Mesothelial cell of epicardium (in vitro differentiated cells): ENCODE measurements at regions not wholly inside any gene's neighbourhood (a gene's known extent, or its start where the extent isn't known, plus 50 kb on each side); places are given as distances from the start of the nearest gene placed in this dataset.
"Not testable (repeated sequence)": the region's sequence is repeated elsewhere in the genome, so short reads cannot be mapped to it uniquely, and the experiment has no call there.

Experiments
- DNase-seq, 2 experiments: peaks; one replicate each; pipeline ENCODE4 v3.0.0; 2021; ENCODE audit warnings: low spot score in 2 of 2; ENCODE audit not compliant: unreplicated experiment in 2 of 2
- H3K27ac Mint-ChIP-seq: 2 replicates; pipeline ENCODE4 v1.8.0; 2021; ENCODE audit warnings: mixed read lengths
- H3K27me3 Mint-ChIP-seq: 2 replicates; pipeline ENCODE4 v1.8.0; 2021; ENCODE audit warnings: low read depth, mixed read lengths
- H3K36me3 Mint-ChIP-seq: 2 replicates; pipeline ENCODE4 v1.8.0; 2021; ENCODE audit warnings: mixed read lengths
- H3K4me1 Mint-ChIP-seq: 2 replicates; pipeline ENCODE4 v1.8.0; 2021; ENCODE audit warnings: mixed read lengths
- H3K4me3 Mint-ChIP-seq: 2 replicates; pipeline ENCODE4 v1.8.0; 2021; ENCODE audit warnings: mild to moderate bottlenecking, moderate library complexity, mixed read lengths
- H3K9me3 Mint-ChIP-seq: 2 replicates; pipeline ENCODE4 v1.8.0; 2021; ENCODE audit warnings: mixed read lengths
- CTCF ChIP-seq: fragments of 200-600 bp; sonication (generic); IDR thresholded peaks from one replicate; pipeline ENCODE4 v1.5.0; 2021; ENCODE audit warnings: antibody characterized with exemption; ENCODE audit not compliant: unreplicated experiment

- DNase-seq, result no peak
- peaks cover 5% of the 10 kb centered on the region for H3K9me3 Mint-ChIP-seq
- no peaks in the 10 kb centered on the region for H3K36me3 Mint-ChIP-seq
- no peaks in the 10 kb centered on the region for H3K27me3 Mint-ChIP-seq
- no peak overlapping the region for H3K27ac Mint-ChIP-seq
- no peak for TF ChIP-seq CTCF
- H3K4me3 Mint-ChIP-seq, result no peak overlapping the region
- peaks cover 24% of the 10 kb centered on the region for H3K4me1 Mint-ChIP-seq
Observed at GRCh38 chr3:152151216-152151876, 117.4 kb upstream of the MBNL1 start.

GRCh38 chr3:152151877-152152765 is 116.6 kb upstream of the MBNL1 start:
- not testable (repeated sequence) for H3K27ac Mint-ChIP-seq
- H3K4me1 Mint-ChIP-seq, result peaks cover 24% of the 10 kb centered on the region

GRCh38 chr3:152153115-152153514 is 115.6 kb upstream of the MBNL1 start:
- not testable (repeated sequence) for H3K9me3 Mint-ChIP-seq, DNase-seq, H3K27ac Mint-ChIP-seq

More at GRCh38 chr3:152151877-152152765, 116.6 kb upstream of the MBNL1 start:
- not testable (repeated sequence) for H3K4me3 Mint-ChIP-seq, H3K9me3 Mint-ChIP-seq, H3K27me3 Mint-ChIP-seq, H3K36me3 Mint-ChIP-seq, DNase-seq

GRCh38 chr3:152155246-152156020 is 113.3 kb upstream of the MBNL1 start:
- Mint-ChIP-seq H3K27ac (no peak overlapping the region), H3K27me3 (no peaks in the 10 kb centered on the region), H3K4me3 (no peak overlapping the region)

More at GRCh38 chr3:152153115-152153514, 115.6 kb upstream of the MBNL1 start:
- H3K27me3 Mint-ChIP-seq, H3K4me3 Mint-ChIP-seq, H3K36me3 Mint-ChIP-seq: not testable (repeated sequence)
- H3K4me1 Mint-ChIP-seq, result peaks cover 24% of the 10 kb centered on the region

GRCh38 chr3:152156880-152157279 is 111.8 kb upstream of the MBNL1 start:
- TF ChIP-seq CTCF, result no peak
- Mint-ChIP-seq H3K27me3 (no peaks in the 10 kb centered on the region), H3K27ac (no peak overlapping the region), H3K4me1 (peaks cover 8% of the 10 kb centered on the region), H3K4me3 (no peak overlapping the region), H3K9me3 (no peaks in the 10 kb centered on the region), H3K36me3 (no peaks in the 10 kb centered on the region)
- DNase-seq, result no peak

More at GRCh38 chr3:152155246-152156020, 113.3 kb upstream of the MBNL1 start:
- Mint-ChIP-seq H3K36me3 (no peaks in the 10 kb centered on the region), H3K4me1 (peaks cover 19% of the 10 kb centered on the region), H3K9me3 (peaks cover 1% of the 10 kb centered on the region)
- no peak for TF ChIP-seq CTCF
- no peak for DNase-seq

- Mint-ChIP-seq H3K27ac (no peak overlapping the region), H3K27me3 (no peaks in the 10 kb centered on the region), H3K4me1 (peaks cover 8% of the 10 kb centered on the region), H3K36me3 (no peaks in the 10 kb centered on the region), H3K9me3 (no peaks in the 10 kb centered on the region), H3K4me3 (no peak overlapping the region)
- TF ChIP-seq CTCF, result no peak
- DNase-seq, result no peak
Observed at GRCh38 chr3:152157337-152157736, 111.4 kb upstream of the MBNL1 start.
